ENCODE measurements at regions not wholly inside any gene's neighbourhood (a gene's known extent, or its start where the extent isn't known, plus 50 kb on each side); places are given as distances from the start of the nearest gene placed in this dataset.

GRCh38 chr1:98323906-98324358 lies 337.6 kb upstream of the SNX7 start:
- TF ChIP-seq FOXM1 (IDR thresholded peaks at IDR 0.05; ENCODE audit: borderline replicate concordance) (no peak), CTBP1 (IDR thresholded peaks at IDR 0.05; ENCODE audit: borderline replicate concordance) (no peak), SUZ12 (IDR thresholded peaks at IDR 0.05) (no peak)
